ENCODE measurements at regions not wholly inside any gene's neighbourhood (a gene's known extent, or its start where the extent isn't known, plus 50 kb on each side); places are given as distances from the start of the nearest gene placed in this dataset.
A peak's percentile ranks its signal among the peaks of the same experiment; 100 is the strongest.

GRCh38 chr9:13330396-13331004 lies 51.0 kb upstream of the MPDZ start:
- DNase-seq = peak in 2 of 5 donors; percentile 1 to 2
- H3K36me3 ChIP-seq (ENCODE audit: control insufficient read depth in 2 of 3, insufficient read depth in 3 of 3, low read length in 3 of 3) = no peaks in the 10 kb centered on the region
- H3K9me3 ChIP-seq (ENCODE audit: control insufficient read depth in 2 of 3, insufficient read depth in 1 of 3, low read length in 3 of 3) = no peaks in the 10 kb centered on the region
- no peaks in the 10 kb centered on the region for H3K27me3 ChIP-seq (ENCODE audit: control insufficient read depth, insufficient read depth, low read length)
- H3K9ac ChIP-seq (ENCODE audit: low read length in 3 of 3) = no peak overlapping the region
- intact Hi-C loops (cut with DNase I) = no loop called here
- no peak overlapping the region for H3K27ac ChIP-seq (ENCODE audit: low read depth in 2 of 2, low read length in 2 of 2)
- TF ChIP-seq CTCF (IDR thresholded peaks at IDR 0.05; ENCODE audit: borderline replicate concordance, extremely low read depth, insufficient read depth) = no peak
- H3K4me1 ChIP-seq (ENCODE audit: control insufficient read depth in 2 of 3, insufficient read depth in 2 of 3, low read depth in 1 of 3, low read length in 3 of 3) = no peaks in the 10 kb centered on the region
- no peak overlapping the region for H3K4me3 ChIP-seq (ENCODE audit: low read length in 3 of 3)
- FAIRE-seq = no peak

All from kidney (tissue), 13 donors.